Epithelial cell of esophagus (primary cell): ENCODE measurements at regions not wholly inside any gene's neighbourhood (a gene's known extent, or its start where the extent isn't known, plus 50 kb on each side); places are given as distances from the start of the nearest gene placed in this dataset.
A peak's percentile ranks its signal among the peaks of the same experiment; 100 is the strongest.
"Not testable (repeated sequence)": the region's sequence is repeated elsewhere in the genome, so short reads cannot be mapped to it uniquely, and the experiment has no call there.

Experiments
- DNase-seq: peaks from one replicate; pipeline ENCODE4 v3.0.0; 2010; ENCODE audit warnings: low read depth
- H3K4me3 ChIP-seq: 2 replicates; pipeline ENCODE4 v1.5.1; 2011; ENCODE audit warnings: mild to moderate bottlenecking, low read length, control low read depth
- CTCF ChIP-seq: IDR thresholded peaks from 2 replicates; pipeline ENCODE4 v1.5.1; 2011; ENCODE audit warnings: low read depth, mild to moderate bottlenecking, low read length, control low read depth, inconsistent platforms; ENCODE audit not compliant: insufficient read depth; ENCODE audit errors: missing control alignments

GRCh38 chr20:58573986-58574385 lies 58.8 kb upstream of the APCDD1L start:
- no peak for TF ChIP-seq CTCF
- no peak overlapping the region for H3K4me3 ChIP-seq
- no peak for DNase-seq

GRCh38 chr20:58573257-58573656 lies 58.1 kb upstream of the APCDD1L start:
- H3K4me3 ChIP-seq, result no peak overlapping the region
- TF ChIP-seq CTCF, result no peak
- DNase-seq, result no peak

GRCh38 chr20:58572428-58572763 lies 57.2 kb upstream of the APCDD1L start:
- DNase-seq, H3K4me3 ChIP-seq: not testable (repeated sequence)

- H3K4me3 ChIP-seq, result no peak overlapping the region
- no peak for DNase-seq
- no peak for TF ChIP-seq CTCF
Measured at GRCh38 chr20:58571693-58572427, 56.7 kb upstream of the APCDD1L start.

GRCh38 chr20:58571356-58571692 lies 56.1 kb upstream of the APCDD1L start:
- H3K4me3 ChIP-seq, result no peak overlapping the region
- no peak for TF ChIP-seq CTCF
- no peak for DNase-seq

- DNase-seq, result no peak
- no peak overlapping the region for H3K4me3 ChIP-seq
- TF ChIP-seq CTCF, result no peak
Measured at GRCh38 chr20:58570204-58570859, 55.1 kb upstream of the APCDD1L start.

- H3K4me3 ChIP-seq, result no peak overlapping the region
- no peak for TF ChIP-seq CTCF
- DNase-seq, result peak; percentile 5
Measured at GRCh38 chr20:58569241-58570125, 54.3 kb upstream of the APCDD1L start.
